Calu3 (cell line): ENCODE measurements at regions not wholly inside any gene's neighbourhood (a gene's known extent, or its start where the extent isn't known, plus 50 kb on each side); places are given as distances from the start of the nearest gene placed in this dataset.

Experiments
- BruUV-seq: library from RNA; stranded (reverse); fragments of 400-500 nt; replicated peaks from 2 replicates; lab custom pipeline; 2021; lab: Mats Ljungman, UMichigan
- CTCF ChIA-PET: fragments of 300-600 bp; sonication (Branson Sonifier 250); formaldehyde crosslinking; loops from one replicate; lab custom pipeline; 2022; ENCODE audit warnings: antibody characterized with exemption; lab: Charles Lee
- DNase-seq: peaks from one replicate; pipeline ENCODE4 v3.0.0; 2022
- H3K27ac Mint-ChIP-seq: one replicate; pipeline ENCODE4 v1.8.0; 2022; ENCODE audit warnings: mixed read lengths; ENCODE audit not compliant: unreplicated experiment
- H3K27me3 Mint-ChIP-seq: one replicate; pipeline ENCODE4 v1.8.0; 2022; ENCODE audit warnings: mixed read lengths; ENCODE audit not compliant: unreplicated experiment
- H3K36me3 Mint-ChIP-seq: one replicate; pipeline ENCODE4 v1.8.0; 2022; ENCODE audit warnings: mild to moderate bottlenecking, moderate library complexity, mixed read lengths; ENCODE audit not compliant: insufficient read depth, unreplicated experiment
- H3K4me1 Mint-ChIP-seq: one replicate; pipeline ENCODE4 v1.8.0; 2022; ENCODE audit warnings: mild to moderate bottlenecking, low read depth, mixed read lengths; ENCODE audit not compliant: unreplicated experiment
- H3K4me3 Mint-ChIP-seq: one replicate; pipeline ENCODE4 v1.8.0; 2022; ENCODE audit warnings: mild to moderate bottlenecking, low read depth, moderate library complexity, mixed read lengths; ENCODE audit not compliant: unreplicated experiment
- H3K9me3 Mint-ChIP-seq: one replicate; pipeline ENCODE4 v1.8.0; 2022; ENCODE audit warnings: low read depth, mixed read lengths; ENCODE audit not compliant: unreplicated experiment
- CTCF ChIP-seq: fragments of 200-600 bp; IDR thresholded peaks from one replicate; pipeline ENCODE4 v1.8.0; 2022; ENCODE audit warnings: antibody characterized with exemption; ENCODE audit not compliant: unreplicated experiment
- intact Hi-C: fragments of 100-400 bp; cut with micrococcal nuclease; formaldehyde crosslinking; loops from one replicate; pipeline ENCODE4 v1.10.0; 2022; ENCODE audit not compliant: unreplicated experiment

GRCh38 chr14:97499790-97500481 lies 702.8 kb downstream of the VRK1 start:
- peaks cover 7% of the 10 kb centered on the region for H3K9me3 Mint-ChIP-seq
- no peak overlapping the region for H3K27ac Mint-ChIP-seq
- CTCF ChIA-PET = no interaction called here
- no peak overlapping the region for H3K4me3 Mint-ChIP-seq
- BruUV-seq = no TSS peak
- intact Hi-C loops = no loop called here
- no peaks in the 10 kb centered on the region for H3K36me3 Mint-ChIP-seq
- no peaks in the 10 kb centered on the region for H3K27me3 Mint-ChIP-seq
- no peaks in the 10 kb centered on the region for H3K4me1 Mint-ChIP-seq
- TF ChIP-seq CTCF = no peak
- DNase-seq = no peak

GRCh38 chr14:97506626-97507025 lies 709.4 kb downstream of the VRK1 start:
- Mint-ChIP-seq H3K27ac (no peak overlapping the region), H3K27me3 (no peaks in the 10 kb centered on the region), H3K36me3 (no peaks in the 10 kb centered on the region), H3K9me3 (peaks cover 16% of the 10 kb centered on the region), H3K4me1 (no peaks in the 10 kb centered on the region), H3K4me3 (no peak overlapping the region)
- CTCF ChIA-PET = no interaction called here
- no TSS peak for BruUV-seq
- no peak for DNase-seq
- TF ChIP-seq CTCF = no peak
- intact Hi-C loops = no loop called here

- Mint-ChIP-seq H3K4me1 (no peaks in the 10 kb centered on the region), H3K9me3 (peaks cover 18% of the 10 kb centered on the region)
Observed at GRCh38 chr14:97513891-97514290, 716.7 kb downstream of the VRK1 start.

GRCh38 chr14:97517566-97518234 lies 720.5 kb downstream of the VRK1 start:
- H3K27me3 Mint-ChIP-seq = no peaks in the 10 kb centered on the region
- peaks cover 14% of the 10 kb centered on the region for H3K9me3 Mint-ChIP-seq
- H3K27ac Mint-ChIP-seq = no peak overlapping the region
- no peaks in the 10 kb centered on the region for H3K36me3 Mint-ChIP-seq
- DNase-seq = no peak
- intact Hi-C loops = no loop called here
- no peaks in the 10 kb centered on the region for H3K4me1 Mint-ChIP-seq
- no TSS peak for BruUV-seq
- no peak overlapping the region for H3K4me3 Mint-ChIP-seq
- CTCF ChIA-PET = no interaction called here
- TF ChIP-seq CTCF = no peak

More at GRCh38 chr14:97513891-97514290, 716.7 kb downstream of the VRK1 start:
- CTCF ChIA-PET = no interaction called here
- intact Hi-C loops = no loop called here
- no peak overlapping the region for H3K27ac Mint-ChIP-seq
- DNase-seq = no peak
- no peaks in the 10 kb centered on the region for H3K27me3 Mint-ChIP-seq
- TF ChIP-seq CTCF = no peak
- BruUV-seq = no TSS peak
- H3K36me3 Mint-ChIP-seq = no peaks in the 10 kb centered on the region
- no peak overlapping the region for H3K4me3 Mint-ChIP-seq
